ENCODE measurements at regions not wholly inside any gene's neighbourhood (a gene's known extent, or its start where the extent isn't known, plus 50 kb on each side); places are given as distances from the start of the nearest gene placed in this dataset.

DNA sequence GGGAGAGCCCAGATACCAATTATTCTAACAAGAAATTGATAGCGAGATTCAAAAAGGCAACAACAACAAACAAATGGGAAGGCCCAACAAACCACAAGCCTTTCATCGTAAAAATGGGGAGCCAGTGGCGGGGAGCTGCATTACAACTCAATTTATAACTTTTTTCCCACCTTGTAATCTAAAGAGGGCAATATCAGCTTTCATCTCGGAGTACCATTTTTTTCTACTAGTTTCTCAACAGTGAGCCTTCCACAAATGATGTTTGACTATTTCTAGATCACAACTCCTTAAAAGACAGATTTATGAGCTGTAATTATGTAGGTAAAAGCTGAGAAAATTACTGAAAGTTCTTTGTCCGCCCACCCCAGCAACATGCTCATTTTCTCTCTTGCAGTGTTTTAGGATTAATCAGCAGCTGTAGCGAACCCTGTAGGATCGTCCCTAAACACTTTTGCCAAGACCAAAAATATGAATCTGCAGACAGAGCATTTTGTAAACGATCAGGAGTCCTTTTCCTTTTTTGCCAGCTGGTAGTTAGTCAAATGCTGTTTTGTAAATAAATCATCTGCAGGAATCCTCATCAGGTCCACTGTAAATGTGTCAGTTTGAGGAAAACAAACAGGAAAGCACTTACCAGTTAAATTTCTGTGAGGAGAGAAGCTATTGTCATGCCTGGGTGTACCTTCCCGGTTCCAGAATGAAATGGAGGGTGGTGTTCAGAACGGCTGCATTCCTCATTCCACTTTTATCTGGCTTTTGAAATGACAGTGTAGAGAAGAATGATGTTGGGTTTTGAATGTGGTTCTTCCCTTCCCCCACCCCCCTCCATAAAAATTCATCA lies 53.2 kb downstream of the EEF1B2 start:
- intact Hi-C loops (cut with micrococcal nuclease; ENCODE audit: unreplicated experiment) (no loop called here), in situ Hi-C loops (cut with HindIII; ENCODE audit: low pct_unique_long_range_greater_than_20kb, low sequenced_read_pairs) (no loop called here)
- Histone ChIP-seq H3K27ac (ENCODE audit: low read length) (no peak overlapping the region), H3K4me1 (ENCODE audit: control insufficient read depth, insufficient read depth, low read length) (peaks cover 8% of the 10 kb centered on the region), H3K36me3 (ENCODE audit: control insufficient read depth, insufficient read depth, low read length) (no peaks in the 10 kb centered on the region), H3K9me3 (ENCODE audit: control insufficient read depth, insufficient read depth, low read depth, low read length) (no peaks in the 10 kb centered on the region), H3K4me3 (ENCODE audit: low read depth in 2 of 2, low read length in 2 of 2) (peak overlapping the region in 1 of 2 experiments; percentile 6; a peak in 1 of 4 replicates), H3K27me3 (ENCODE audit: control insufficient read depth, insufficient read depth, low read length) (peaks cover 4% of the 10 kb centered on the region; the same call in 1 of the 2 replicates)
- no peak for DNase-seq (ENCODE audit: low read depth, low spot score)
- TF ChIP-seq, protein P1, sequence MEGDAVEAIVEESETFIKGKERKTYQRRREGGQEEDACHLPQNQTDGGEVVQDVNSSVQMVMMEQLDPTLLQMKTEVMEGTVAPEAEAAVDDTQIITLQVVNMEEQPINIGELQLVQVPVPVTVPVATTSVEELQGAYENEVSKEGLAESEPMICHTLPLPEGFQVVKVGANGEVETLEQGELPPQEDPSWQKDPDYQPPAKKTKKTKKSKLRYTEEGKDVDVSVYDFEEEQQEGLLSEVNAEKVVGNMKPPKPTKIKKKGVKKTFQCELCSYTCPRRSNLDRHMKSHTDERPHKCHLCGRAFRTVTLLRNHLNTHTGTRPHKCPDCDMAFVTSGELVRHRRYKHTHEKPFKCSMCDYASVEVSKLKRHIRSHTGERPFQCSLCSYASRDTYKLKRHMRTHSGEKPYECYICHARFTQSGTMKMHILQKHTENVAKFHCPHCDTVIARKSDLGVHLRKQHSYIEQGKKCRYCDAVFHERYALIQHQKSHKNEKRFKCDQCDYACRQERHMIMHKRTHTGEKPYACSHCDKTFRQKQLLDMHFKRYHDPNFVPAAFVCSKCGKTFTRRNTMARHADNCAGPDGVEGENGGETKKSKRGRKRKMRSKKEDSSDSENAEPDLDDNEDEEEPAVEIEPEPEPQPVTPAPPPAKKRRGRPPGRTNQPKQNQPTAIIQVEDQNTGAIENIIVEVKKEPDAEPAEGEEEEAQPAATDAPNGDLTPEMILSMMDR (IDR thresholded peaks at IDR 0.05), result no peak
- TF ChIP-seq TCF7L2 (IDR thresholded peaks at IDR 0.05; ENCODE audit: low read depth, low read length) (no peak), SIN3A (IDR thresholded peaks at IDR 0.05; ENCODE audit: borderline replicate concordance, insufficient read depth, low read depth, low read length) (no peak), POLR2AphosphoS5 (IDR thresholded peaks at IDR 0.05; ENCODE audit: low read depth, low read length) (no peak)
- TF ChIP-seq, protein P2, sequence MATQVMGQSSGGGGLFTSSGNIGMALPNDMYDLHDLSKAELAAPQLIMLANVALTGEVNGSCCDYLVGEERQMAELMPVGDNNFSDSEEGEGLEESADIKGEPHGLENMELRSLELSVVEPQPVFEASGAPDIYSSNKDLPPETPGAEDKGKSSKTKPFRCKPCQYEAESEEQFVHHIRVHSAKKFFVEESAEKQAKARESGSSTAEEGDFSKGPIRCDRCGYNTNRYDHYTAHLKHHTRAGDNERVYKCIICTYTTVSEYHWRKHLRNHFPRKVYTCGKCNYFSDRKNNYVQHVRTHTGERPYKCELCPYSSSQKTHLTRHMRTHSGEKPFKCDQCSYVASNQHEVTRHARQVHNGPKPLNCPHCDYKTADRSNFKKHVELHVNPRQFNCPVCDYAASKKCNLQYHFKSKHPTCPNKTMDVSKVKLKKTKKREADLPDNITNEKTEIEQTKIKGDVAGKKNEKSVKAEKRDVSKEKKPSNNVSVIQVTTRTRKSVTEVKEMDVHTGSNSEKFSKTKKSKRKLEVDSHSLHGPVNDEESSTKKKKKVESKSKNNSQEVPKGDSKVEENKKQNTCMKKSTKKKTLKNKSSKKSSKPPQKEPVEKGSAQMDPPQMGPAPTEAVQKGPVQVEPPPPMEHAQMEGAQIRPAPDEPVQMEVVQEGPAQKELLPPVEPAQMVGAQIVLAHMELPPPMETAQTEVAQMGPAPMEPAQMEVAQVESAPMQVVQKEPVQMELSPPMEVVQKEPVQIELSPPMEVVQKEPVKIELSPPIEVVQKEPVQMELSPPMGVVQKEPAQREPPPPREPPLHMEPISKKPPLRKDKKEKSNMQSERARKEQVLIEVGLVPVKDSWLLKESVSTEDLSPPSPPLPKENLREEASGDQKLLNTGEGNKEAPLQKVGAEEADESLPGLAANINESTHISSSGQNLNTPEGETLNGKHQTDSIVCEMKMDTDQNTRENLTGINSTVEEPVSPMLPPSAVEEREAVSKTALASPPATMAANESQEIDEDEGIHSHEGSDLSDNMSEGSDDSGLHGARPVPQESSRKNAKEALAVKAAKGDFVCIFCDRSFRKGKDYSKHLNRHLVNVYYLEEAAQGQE (IDR thresholded peaks at IDR 0.05; ENCODE audit: insufficient read depth in 1 of 2, low read depth in 2 of 2, low read length in 1 of 2), result no peak
- ChIA-PET POLR2A (no interaction called here), CTCF (interaction anchor here (0.7 kb wide), 2 partner anchors 9 kb away, joined by 3 to 6 read pairs; no protein-coding TSS in a partner anchor)
- BruUV-seq (replicated peaks), result no TSS peak
- peak; percentile 45; the same call in 1 of the 2 replicates for ATAC-seq

DNA sequence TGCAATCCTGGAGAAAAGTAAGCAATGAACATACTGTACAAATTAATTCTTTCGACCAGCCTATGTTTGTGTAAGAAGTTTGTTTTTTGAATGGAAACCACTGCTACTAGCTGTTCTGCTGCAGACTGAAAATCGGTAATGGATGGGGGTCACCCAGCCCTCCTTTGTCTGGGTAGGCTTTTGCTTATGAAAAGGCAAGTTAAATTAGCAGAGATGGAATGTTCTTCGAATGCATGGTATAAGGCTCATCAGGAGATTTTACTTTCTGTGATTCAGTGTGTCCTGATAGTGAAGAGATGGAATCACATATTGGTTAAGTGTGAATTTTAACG lies 53.8 kb downstream of the EEF1B2 start:
- TF ChIP-seq, protein P1 (IDR thresholded peaks at IDR 0.05), result no peak
- TF ChIP-seq TCF7L2 (IDR thresholded peaks at IDR 0.05; ENCODE audit: low read depth, low read length) (no peak), SIN3A (IDR thresholded peaks at IDR 0.05; ENCODE audit: borderline replicate concordance, insufficient read depth, low read depth, low read length) (no peak), POLR2AphosphoS5 (IDR thresholded peaks at IDR 0.05; ENCODE audit: low read depth, low read length) (no peak)
- TF ChIP-seq, protein P2 (IDR thresholded peaks at IDR 0.05; ENCODE audit: insufficient read depth in 1 of 2, low read depth in 2 of 2, low read length in 1 of 2), result no peak
- Histone ChIP-seq H3K27ac (ENCODE audit: low read length) (no peak overlapping the region), H3K36me3 (ENCODE audit: control insufficient read depth, insufficient read depth, low read length) (no peaks in the 10 kb centered on the region), H3K4me3 (ENCODE audit: low read depth in 2 of 2, low read length in 2 of 2) (no peak overlapping the region), H3K27me3 (ENCODE audit: control insufficient read depth, insufficient read depth, low read length) (peaks cover 4% of the 10 kb centered on the region), H3K9me3 (ENCODE audit: control insufficient read depth, insufficient read depth, low read depth, low read length) (no peaks in the 10 kb centered on the region), H3K4me1 (ENCODE audit: control insufficient read depth, insufficient read depth, low read length) (peaks cover 8% of the 10 kb centered on the region)
- ATAC-seq, result no peak
- DNase-seq (ENCODE audit: low read depth, low spot score), result no peak
- BruUV-seq (replicated peaks), result no TSS peak
- POLR2A ChIA-PET, result no interaction called here
- CTCF ChIA-PET, result interaction anchor here (0.7 kb wide), 1 partner anchor 10 kb away, joined by 6 read pairs; no protein-coding TSS in a partner anchor
- intact Hi-C loops (cut with micrococcal nuclease; ENCODE audit: unreplicated experiment), result no loop called here
- in situ Hi-C loops (cut with HindIII; ENCODE audit: low pct_unique_long_range_greater_than_20kb, low sequenced_read_pairs), result no loop called here
